CD8-positive, alpha-beta memory T cell (primary cell): ENCODE measurements at regions not wholly inside any gene's neighbourhood (a gene's known extent, or its start where the extent isn't known, plus 50 kb on each side); places are given as distances from the start of the nearest gene placed in this dataset.

ENCODE experiments used
- CTCF ChIA-PET: fragments of 350-600 bp; sonication (Branson Sonifier 250); formaldehyde crosslinking; loops from one replicate; lab custom pipeline; 2021; ENCODE audit warnings: antibody characterized with exemption; lab: Charles Lee
- POLR2A ChIA-PET: fragments of 350-600 bp; sonication (Branson Sonifier 250); formaldehyde crosslinking; loops from one replicate; lab custom pipeline; 2021; ENCODE audit warnings: antibody characterized with exemption; lab: Charles Lee
- DNase-seq, 5 donors: peaks; one replicate each; pipeline versions ENCODE4 v3.0.0 to v3.0.0-alpha.2; 2020 to 2022; ENCODE audit warnings: mixed read lengths in 1 of 5
- H3K27ac ChIP-seq: one replicate; pipeline ENCODE4 v1.7.0; 2013; ENCODE audit warnings: low read depth, mild to moderate bottlenecking, low read length, moderate library complexity
- H3K27me3 ChIP-seq: 2 replicates; pipeline ENCODE4 v1.7.0; 2013; ENCODE audit warnings: low read length, mild to moderate bottlenecking; ENCODE audit not compliant: insufficient read depth, poor library complexity, severe bottlenecking
- H3K36me3 ChIP-seq: 2 replicates; pipeline ENCODE4 v1.7.0; 2013; ENCODE audit warnings: mild to moderate bottlenecking, low read length, moderate library complexity; ENCODE audit not compliant: insufficient read depth
- H3K4me1 ChIP-seq: 2 replicates; pipeline ENCODE4 v1.7.0; 2013; ENCODE audit warnings: mild to moderate bottlenecking, low read length, moderate library complexity; ENCODE audit not compliant: insufficient read depth
- H3K4me3 ChIP-seq: 2 replicates; pipeline ENCODE4 v1.7.0; 2013; ENCODE audit warnings: mild to moderate bottlenecking, low read length
- H3K9me3 ChIP-seq: 2 replicates; pipeline ENCODE4 v1.7.0; 2013; ENCODE audit warnings: mild to moderate bottlenecking, low read length
- H3K27ac Mint-ChIP-seq, 8 donors: one replicate each; pipeline ENCODE4 v1.8.0; 2020 to 2021; ENCODE audit warnings: mixed read lengths in 8 of 8, mild to moderate bottlenecking in 6 of 8, inconsistent platforms in 3 of 8, moderate library complexity in 3 of 8
- H3K27me3 Mint-ChIP-seq, 2 donors: one replicate each; pipeline ENCODE4 v1.8.0; 2020 to 2021; ENCODE audit warnings: mixed read lengths in 2 of 2, mild to moderate bottlenecking in 1 of 2, moderate library complexity in 1 of 2
- H3K36me3 Mint-ChIP-seq, 3 donors: one replicate each; pipeline ENCODE4 v1.8.0; 2020 to 2021; ENCODE audit warnings: mixed read lengths in 3 of 3, inconsistent platforms in 1 of 3, mild to moderate bottlenecking in 1 of 3
- H3K4me1 Mint-ChIP-seq, 3 donors: one replicate each; pipeline ENCODE4 v1.8.0; 2020 to 2021; ENCODE audit warnings: mixed read lengths in 3 of 3, inconsistent platforms in 1 of 3, mild to moderate bottlenecking in 1 of 3
- H3K4me3 Mint-ChIP-seq, 7 donors: one replicate each; pipeline ENCODE4 v1.8.0; 2020 to 2021; ENCODE audit warnings: mixed read lengths in 7 of 7, mild to moderate bottlenecking in 6 of 7, moderate library complexity in 4 of 7, inconsistent platforms in 2 of 7
- H3K9me3 Mint-ChIP-seq, 5 donors: one replicate each; pipeline ENCODE4 v1.8.0; 2020 to 2022; ENCODE audit warnings: mixed read lengths in 5 of 5, mild to moderate bottlenecking in 3 of 5, moderate library complexity in 2 of 5, inconsistent platforms in 1 of 5

DNA sequence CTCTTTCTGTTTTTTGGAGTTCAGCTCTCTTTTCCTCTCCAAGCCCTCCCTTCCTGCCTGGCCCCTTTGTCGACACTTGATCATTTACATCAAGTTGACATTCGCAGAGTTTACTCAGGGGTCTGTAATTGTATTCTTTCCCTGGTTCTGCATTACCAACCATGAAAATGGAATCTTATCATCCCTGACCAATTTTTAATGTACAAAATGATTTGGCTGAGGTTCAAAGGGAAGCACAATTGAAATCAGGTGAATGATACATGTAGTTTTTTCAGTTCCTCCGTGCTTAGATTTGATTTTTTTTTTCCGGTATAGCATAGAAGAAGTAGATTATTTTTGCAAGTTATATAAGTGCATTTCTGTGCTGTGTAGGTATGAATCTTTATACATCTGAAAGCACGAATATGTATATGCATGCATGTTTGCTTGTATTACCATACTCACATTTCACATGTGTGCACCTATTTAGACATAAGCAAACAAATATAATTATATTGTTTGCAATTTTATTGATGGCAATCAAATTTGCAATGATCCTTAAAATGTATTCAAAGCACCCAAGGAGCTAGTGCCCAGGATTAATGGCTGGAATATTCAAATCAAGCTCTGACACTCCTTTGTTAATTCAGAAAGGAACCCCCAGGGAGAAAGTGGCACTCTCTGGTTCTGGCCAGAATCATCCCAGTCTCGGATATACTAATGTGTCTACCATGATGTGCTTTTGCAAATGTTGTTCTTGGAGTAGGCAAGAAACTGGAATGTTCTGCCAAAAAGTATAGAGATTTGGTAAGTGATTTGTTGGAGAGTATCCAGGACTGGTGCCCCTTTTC lies 189.3 kb downstream of the VRK1 start:
- Histone ChIP-seq H3K36me3 (no peaks in the 10 kb centered on the region), H3K4me1 (peaks cover 18% of the 10 kb centered on the region), H3K4me3 (no peak overlapping the region), H3K27me3 (no peaks in the 10 kb centered on the region), H3K27ac (no peak overlapping the region), H3K9me3 (no peaks in the 10 kb centered on the region)
- ChIA-PET POLR2A (interaction anchor here (0.6 kb wide), 1 partner anchor 9 kb away, joined by 7 read pairs; no protein-coding TSS in a partner anchor), CTCF (no interaction called here)
- Mint-ChIP-seq H3K27ac (peak overlapping the region in 6 of 8 donors; percentile 27 to 87 (median 60)), H3K27me3 (peaks cover 5 to 16% of the 10 kb centered on the region in 2 donors), H3K9me3 (peaks cover 0 to 6% (median 2%) of the 10 kb centered on the region in 5 donors), H3K4me1 (peaks cover 16 to 36% (median 31%) of the 10 kb centered on the region in 3 donors), H3K4me3 (peak overlapping the region in 4 of 7 donors; percentile 22 to 76 (median 70)), H3K36me3 (peaks cover 0 to 22% (median 3%) of the 10 kb centered on the region in 3 donors)
- DNase-seq = peak in 1 of 5 donors; percentile 3

- Histone ChIP-seq H3K4me1 (peaks cover 18% of the 10 kb centered on the region), H3K27me3 (no peaks in the 10 kb centered on the region), H3K4me3 (no peak overlapping the region), H3K9me3 (no peaks in the 10 kb centered on the region), H3K27ac (no peak overlapping the region), H3K36me3 (no peaks in the 10 kb centered on the region)
- Mint-ChIP-seq H3K27me3 (peaks cover 4 to 12% of the 10 kb centered on the region in 2 donors), H3K4me3 (peak overlapping the region in 6 of 7 donors; percentile 22 to 79 (median 70)), H3K4me1 (peaks cover 16 to 36% (median 31%) of the 10 kb centered on the region in 3 donors), H3K27ac (peak overlapping the region in 6 of 8 donors; percentile 24 to 87 (median 60)), H3K36me3 (peaks cover 0 to 25% (median 3%) of the 10 kb centered on the region in 3 donors), H3K9me3 (peaks cover 0 to 6% (median 2%) of the 10 kb centered on the region in 5 donors)
- CTCF ChIA-PET = no interaction called here
- peak in 1 of 5 donors; percentile 14 for DNase-seq
- POLR2A ChIA-PET = interaction anchor here (0.6 kb wide), 1 partner anchor 10 kb away, joined by 7 read pairs; no protein-coding TSS in a partner anchor
These were observed 189.9 kb downstream of the VRK1 start for GRCh38 chr14:96987086-96987474.

- H3K4me3 ChIP-seq = no peak overlapping the region
- POLR2A ChIA-PET = no interaction called here
- H3K4me1 Mint-ChIP-seq = peaks cover 16 to 36% (median 31%) of the 10 kb centered on the region in 3 donors
- H3K9me3 Mint-ChIP-seq = peaks cover 0 to 6% (median 2%) of the 10 kb centered on the region in 5 donors
- peaks cover 0 to 29% (median 3%) of the 10 kb centered on the region in 3 donors for H3K36me3 Mint-ChIP-seq
- H3K27me3 ChIP-seq = no peaks in the 10 kb centered on the region
- CTCF ChIA-PET = no interaction called here
- H3K27ac ChIP-seq = no peak overlapping the region
- H3K9me3 ChIP-seq = no peaks in the 10 kb centered on the region
- peaks cover 11 to 14% of the 10 kb centered on the region in 2 donors for H3K27me3 Mint-ChIP-seq
- H3K4me3 Mint-ChIP-seq = peak overlapping the region in 3 of 7 donors; percentile 65 to 76 (median 74)
- peak overlapping the region in 5 of 8 donors; percentile 4 to 62 (median 12) for H3K27ac Mint-ChIP-seq
- H3K4me1 ChIP-seq = peaks cover 18% of the 10 kb centered on the region
- H3K36me3 ChIP-seq = no peaks in the 10 kb centered on the region
- no peak for DNase-seq
These were observed 190.6 kb downstream of the VRK1 start for GRCh38 chr14:96987771-96988170.

DNA sequence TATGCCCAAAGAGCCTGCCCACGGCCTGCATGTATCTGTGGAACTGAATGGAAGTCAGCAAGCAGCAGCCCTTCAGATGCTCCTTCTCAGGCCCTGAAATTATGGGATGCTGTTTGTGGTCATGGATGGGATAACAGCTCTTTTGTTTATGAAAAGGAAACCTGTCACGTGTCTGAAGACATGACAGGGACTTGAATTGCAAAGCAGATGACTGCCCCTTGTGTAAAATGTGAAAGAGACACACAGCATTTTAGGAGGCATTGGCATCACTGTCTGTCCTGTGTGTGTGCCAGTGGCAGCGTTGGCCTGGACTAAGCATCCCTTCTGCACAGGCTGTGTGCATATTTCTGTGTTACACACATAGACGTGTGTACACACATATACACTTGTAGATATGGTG lies 192.1 kb downstream of the VRK1 start:
- no peaks in the 10 kb centered on the region for H3K9me3 ChIP-seq
- POLR2A ChIA-PET = no interaction called here
- DNase-seq = no peak
- no peak overlapping the region for H3K27ac ChIP-seq
- no peak overlapping the region for H3K4me3 ChIP-seq
- Mint-ChIP-seq H3K27ac (no peak overlapping the region), H3K4me3 (no peak overlapping the region), H3K9me3 (peaks cover 0 to 6% (median 0%) of the 10 kb centered on the region in 5 donors), H3K36me3 (peaks cover 0 to 31% (median 3%) of the 10 kb centered on the region in 3 donors), H3K27me3 (peaks cover 13 to 23% of the 10 kb centered on the region in 2 donors), H3K4me1 (peaks cover 16 to 36% (median 31%) of the 10 kb centered on the region in 3 donors)
- H3K36me3 ChIP-seq = no peaks in the 10 kb centered on the region
- CTCF ChIA-PET = no interaction called here
- peaks cover 18% of the 10 kb centered on the region for H3K4me1 ChIP-seq
- no peaks in the 10 kb centered on the region for H3K27me3 ChIP-seq

- Histone ChIP-seq H3K27me3 (no peaks in the 10 kb centered on the region), H3K4me3 (no peak overlapping the region), H3K4me1 (peaks cover 18% of the 10 kb centered on the region), H3K36me3 (no peaks in the 10 kb centered on the region), H3K9me3 (no peaks in the 10 kb centered on the region), H3K27ac (no peak overlapping the region)
- H3K36me3 Mint-ChIP-seq = peaks cover 0 to 27% (median 2%) of the 10 kb centered on the region in 3 donors
- H3K4me1 Mint-ChIP-seq = peaks cover 16 to 25% (median 25%) of the 10 kb centered on the region in 3 donors
- no peak overlapping the region for H3K27ac Mint-ChIP-seq
- peaks cover 0 to 6% (median 0%) of the 10 kb centered on the region in 5 donors for H3K9me3 Mint-ChIP-seq
- CTCF ChIA-PET = no interaction called here
- POLR2A ChIA-PET = no interaction called here
- no peak overlapping the region for H3K4me3 Mint-ChIP-seq
- peaks cover 17 to 33% of the 10 kb centered on the region in 2 donors for H3K27me3 Mint-ChIP-seq
- DNase-seq = no peak
These were observed 194.0 kb downstream of the VRK1 start for GRCh38 chr14:96991226-96991625.

DNA sequence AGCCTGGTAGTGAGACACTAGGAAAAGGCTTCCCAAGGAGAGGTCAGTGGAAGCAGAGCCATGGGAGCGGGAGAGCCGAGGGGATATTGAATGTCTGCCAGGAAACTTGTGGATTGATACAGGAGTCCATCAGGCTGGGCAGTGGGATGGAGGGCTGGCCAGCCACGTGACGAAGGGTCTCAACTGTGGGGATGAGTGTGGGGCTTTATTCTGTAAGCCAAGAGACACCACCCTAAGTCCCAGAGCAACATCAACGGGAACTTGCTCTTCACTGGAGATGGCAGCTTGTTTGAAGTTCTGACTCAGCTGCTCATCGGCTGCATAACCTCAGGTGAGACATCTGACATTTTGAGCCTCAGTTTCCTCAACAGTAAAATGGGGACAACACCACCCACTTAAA lies 197.8 kb downstream of the VRK1 start:
- Mint-ChIP-seq H3K9me3 (peaks cover 0 to 6% (median 0%) of the 10 kb centered on the region in 5 donors), H3K4me1 (no peaks in the 10 kb centered on the region), H3K27me3 (peaks cover 16 to 33% of the 10 kb centered on the region in 2 donors), H3K27ac (peak overlapping the region in 1 of 8 donors; percentile 24), H3K36me3 (peaks cover 0 to 27% (median 2%) of the 10 kb centered on the region in 3 donors), H3K4me3 (no peak overlapping the region)
- Histone ChIP-seq H3K36me3 (no peaks in the 10 kb centered on the region), H3K9me3 (no peaks in the 10 kb centered on the region), H3K27ac (no peak overlapping the region), H3K4me3 (no peak overlapping the region), H3K4me1 (no peaks in the 10 kb centered on the region), H3K27me3 (no peaks in the 10 kb centered on the region)
- no peak for DNase-seq
- ChIA-PET CTCF (no interaction called here), POLR2A (no interaction called here)

GRCh38 chr14:96997269-96997668 lies 200.1 kb downstream of the VRK1 start:
- Histone ChIP-seq H3K9me3 (no peaks in the 10 kb centered on the region), H3K27me3 (no peaks in the 10 kb centered on the region), H3K36me3 (no peaks in the 10 kb centered on the region), H3K4me3 (no peak overlapping the region), H3K27ac (no peak overlapping the region), H3K4me1 (no peaks in the 10 kb centered on the region)
- Mint-ChIP-seq H3K4me3 (no peak overlapping the region), H3K27me3 (peaks cover 13 to 27% of the 10 kb centered on the region in 2 donors), H3K36me3 (peaks cover 0 to 21% (median 2%) of the 10 kb centered on the region in 3 donors), H3K9me3 (no peaks in the 10 kb centered on the region), H3K27ac (no peak overlapping the region), H3K4me1 (no peaks in the 10 kb centered on the region)
- no peak for DNase-seq
- ChIA-PET CTCF (no interaction called here), POLR2A (no interaction called here)

- H3K27ac ChIP-seq = no peak overlapping the region
- Mint-ChIP-seq H3K4me3 (no peak overlapping the region), H3K27ac (peak overlapping the region in 2 of 8 donors; percentile 38 to 77), H3K36me3 (peaks cover 0 to 21% (median 2%) of the 10 kb centered on the region in 3 donors), H3K4me1 (no peaks in the 10 kb centered on the region), H3K9me3 (no peaks in the 10 kb centered on the region), H3K27me3 (peaks cover 11 to 22% of the 10 kb centered on the region in 2 donors)
- H3K4me3 ChIP-seq = no peak overlapping the region
- ChIA-PET CTCF (no interaction called here), POLR2A (no interaction called here)
- H3K36me3 ChIP-seq = no peaks in the 10 kb centered on the region
- no peak for DNase-seq
- H3K4me1 ChIP-seq = no peaks in the 10 kb centered on the region
- H3K9me3 ChIP-seq = no peaks in the 10 kb centered on the region
- H3K27me3 ChIP-seq = no peaks in the 10 kb centered on the region
These were observed 200.8 kb downstream of the VRK1 start for GRCh38 chr14:96997996-96998395.
